HCT116 (cell line): ENCODE measurements at regions not wholly inside any gene's neighbourhood (a gene's known extent, or its start where the extent isn't known, plus 50 kb on each side); places are given as distances from the start of the nearest gene placed in this dataset.

Experiments
- ATAC-seq: fragments of 200-7000 bp; cut with Tn5 transposase; 2 replicates; pipeline ENCODE4 v1.9.1; 2020; ENCODE audit warnings: mild to moderate bottlenecking, moderate library complexity
- BruUV-seq: library from RNA; stranded (reverse); fragments of 400-500 nt; replicated peaks from 2 replicates; lab custom pipeline; 2021; lab: Mats Ljungman, UMichigan
- CTCF ChIA-PET: fragments of 300-600 bp; sonication (Branson Sonifier 250); formaldehyde crosslinking; loops from one replicate; lab custom pipeline; 2021; ENCODE audit warnings: antibody characterized with exemption; lab: Charles Lee
- POLR2A ChIA-PET: fragments of 300-600, 350-600 bp; sonication (Branson Sonifier 250); formaldehyde crosslinking; loops from one replicate; lab custom pipeline; 2021; ENCODE audit warnings: antibody characterized with exemption; lab: Charles Lee
- RAD21 ChIA-PET, 2 experiments: fragments of 300-600 bp; sonication (Branson Sonifier 250); formaldehyde crosslinking; loops; one replicate each; lab custom pipeline; 2023; ENCODE audit warnings: low total read pairs in 2 of 2; ENCODE audit not compliant: uncharacterized antibody in 2 of 2, unreplicated experiment in 2 of 2, low non-redundant PET in 1 of 2; lab: Charles Lee
- DNase-seq: peaks from one replicate; pipeline ENCODE4 v3.0.0-alpha.2; 2010; ENCODE audit warnings: low read depth, low spot score
- H2AFZ ChIP-seq: fragments of 200-600 bp; shearing (Covaris generic), sonication (generic); 2 replicates; pipeline ENCODE4 v1.6.1; 2017; ENCODE audit warnings: low read depth, mixed run types, mixed read lengths, antibody characterized with exemption, low read length; ENCODE audit not compliant: poor library complexity, severe bottlenecking
- H3K27ac ChIP-seq: 2 replicates; pipeline ENCODE4 v1.5.1; 2012; ENCODE audit warnings: low read depth, low read length
- H3K27me3 ChIP-seq: fragments of 200-600 bp; sonication (generic); 2 replicates; pipeline ENCODE4 v1.6.1; 2016; ENCODE audit warnings: mixed run types, low read length, mixed read lengths; ENCODE audit not compliant: insufficient read depth
- H3K36me3 ChIP-seq, 2 experiments: fragments of 200-500 bp in 1 of 2; fragments of 200-600 bp in 1 of 2; sonication (Bioruptor generic) in 1 of 2; sonication (generic) in 1 of 2; 2 replicates each; pipeline versions ENCODE4 v1.5.1 to v1.6.1; 2014 to 2016; ENCODE audit warnings: low read length in 2 of 2, inconsistent platforms in 1 of 2, mixed read lengths in 1 of 2, mixed run types in 1 of 2; ENCODE audit not compliant: insufficient read depth in 2 of 2, control insufficient read depth in 1 of 2
- H3K4me1 ChIP-seq, 2 experiments: fragments of 200-600 bp in 1 of 2; sonication (generic) in 1 of 2; 2 replicates each; pipeline versions ENCODE4 v1.5.1 to v1.6.1; 2012 to 2017; ENCODE audit warnings: low read length in 2 of 2, inconsistent platforms in 1 of 2, mild to moderate bottlenecking in 1 of 2, mixed read lengths in 1 of 2, mixed run types in 1 of 2, moderate library complexity in 1 of 2; ENCODE audit not compliant: insufficient read depth in 2 of 2, control insufficient read depth in 1 of 2
- H3K4me2 ChIP-seq: fragments of 200-600 bp; sonication (generic); 2 replicates; pipeline ENCODE4 v1.6.1; 2017; ENCODE audit warnings: mixed run types, low read length, mixed read lengths
- H3K4me3 ChIP-seq, 2 experiments: fragments of 200-600 bp in 1 of 2; sonication (generic) in 1 of 2; replicated peaks in 1 of 2; 2 replicates each; pipeline ENCODE4 v1.5.1; 2011 to 2016; ENCODE audit warnings: low read length in 2 of 2, control low read depth in 1 of 2, low read depth in 1 of 2, mild to moderate bottlenecking in 1 of 2, mixed read lengths in 1 of 2, mixed run types in 1 of 2
- H3K79me2 ChIP-seq: fragments of 200-600 bp; sonication (generic); 2 replicates; pipeline ENCODE4 v1.6.1; 2017; ENCODE audit warnings: mild to moderate bottlenecking, mixed run types, low read length, moderate library complexity, mixed read lengths; ENCODE audit not compliant: insufficient read depth
- H3K9ac ChIP-seq: fragments of 200-600 bp; sonication (generic); 2 replicates; pipeline ENCODE4 v1.6.1; 2016; ENCODE audit warnings: low read length, mixed read lengths
- H3K9me2 ChIP-seq: fragments of 200-600 bp; sonication (generic), shearing (Covaris generic); 2 replicates; pipeline ENCODE4 v1.6.1; 2017; ENCODE audit warnings: mixed run types, mild to moderate bottlenecking, moderate library complexity; ENCODE audit not compliant: insufficient read depth
- H3K9me3 ChIP-seq, 2 experiments: fragments of 200-500 bp in 1 of 2; fragments of 200-600 bp in 1 of 2; sonication (Bioruptor generic) in 1 of 2; sonication (generic) in 1 of 2; 2 replicates each; pipeline ENCODE4 v1.6.1; 2014 to 2017; ENCODE audit warnings: low read length in 2 of 2, mixed read lengths in 2 of 2, inconsistent platforms in 1 of 2, low read depth in 1 of 2, mild to moderate bottlenecking in 1 of 2, mixed run types in 1 of 2, moderate library complexity in 1 of 2; ENCODE audit not compliant: control insufficient read depth in 1 of 2, insufficient read depth in 1 of 2
- H4K20me1 ChIP-seq: fragments of 200-600 bp; sonication (generic), shearing (Covaris generic); 2 replicates; pipeline ENCODE4 v1.6.1; 2017; ENCODE audit warnings: mixed run types, mild to moderate bottlenecking, moderate library complexity; ENCODE audit not compliant: insufficient read depth
- ATF3 ChIP-seq: IDR thresholded peaks from 2 replicates; pipeline ENCODE4 v1.6.1; 2012
- CBX3 ChIP-seq: IDR thresholded peaks from 2 replicates; pipeline ENCODE4 v1.6.1; 2012; ENCODE audit warnings: low read depth
- CEBPB ChIP-seq: IDR thresholded peaks from 2 replicates; pipeline ENCODE4 v1.6.1; 2012; ENCODE audit warnings: low read depth
- EGR1 ChIP-seq: IDR thresholded peaks from 2 replicates; pipeline ENCODE4 v1.6.1; 2012; ENCODE audit warnings: low read depth
- ELF1 ChIP-seq: IDR thresholded peaks from 2 replicates; pipeline ENCODE4 v1.6.1; 2012; ENCODE audit warnings: low read depth, borderline replicate concordance
- EZH2phosphoT487 ChIP-seq: fragments of 200-600 bp; IDR thresholded peaks from 2 replicates; pipeline ENCODE4 v1.6.1; 2018; ENCODE audit warnings: antibody characterized with exemption, borderline replicate concordance
- MAX ChIP-seq: IDR thresholded peaks from 2 replicates; pipeline ENCODE4 v1.6.1; 2012
- POLR2A ChIP-seq: IDR thresholded peaks from 2 replicates; pipeline ENCODE4 v1.7.0; 2011; ENCODE audit warnings: borderline replicate concordance; ENCODE audit not compliant: insufficient read depth, insufficient read length; ENCODE audit errors: extremely low read depth
- POLR2AphosphoS5 ChIP-seq: IDR thresholded peaks from 2 replicates; pipeline ENCODE4 v1.6.1; 2011; ENCODE audit warnings: mild to moderate bottlenecking, low read depth, low read length, moderate library complexity
- SIN3A ChIP-seq: IDR thresholded peaks from 2 replicates; pipeline ENCODE4 v1.6.1; 2012; ENCODE audit warnings: low read depth
- SP1 ChIP-seq: IDR thresholded peaks from 2 replicates; pipeline ENCODE4 v1.6.1; 2012; ENCODE audit warnings: low read depth
- TCF7L2 ChIP-seq: IDR thresholded peaks from 2 replicates; pipeline ENCODE4 v1.7.0; 2011; ENCODE audit warnings: borderline replicate concordance, inconsistent platforms; ENCODE audit not compliant: insufficient read depth, insufficient read length; ENCODE audit errors: extremely low read depth
- YY1 ChIP-seq: IDR thresholded peaks from 2 replicates; pipeline ENCODE4 v1.6.1; 2011; ENCODE audit warnings: low read length, low read depth, moderate library complexity, mild to moderate bottlenecking; ENCODE audit not compliant: insufficient replicate concordance; ENCODE audit errors: extremely low read depth
- ZBTB33 ChIP-seq: IDR thresholded peaks from 2 replicates; pipeline ENCODE4 v1.6.1; 2011; ENCODE audit warnings: mild to moderate bottlenecking, low read length, moderate library complexity; ENCODE audit not compliant: insufficient replicate concordance; ENCODE audit errors: extremely low read depth
- intact Hi-C: fragments of 100-400 bp; cut with micrococcal nuclease; formaldehyde crosslinking; loops from 2 replicates; pipeline ENCODE4 v1.10.0; 2022

DNA sequence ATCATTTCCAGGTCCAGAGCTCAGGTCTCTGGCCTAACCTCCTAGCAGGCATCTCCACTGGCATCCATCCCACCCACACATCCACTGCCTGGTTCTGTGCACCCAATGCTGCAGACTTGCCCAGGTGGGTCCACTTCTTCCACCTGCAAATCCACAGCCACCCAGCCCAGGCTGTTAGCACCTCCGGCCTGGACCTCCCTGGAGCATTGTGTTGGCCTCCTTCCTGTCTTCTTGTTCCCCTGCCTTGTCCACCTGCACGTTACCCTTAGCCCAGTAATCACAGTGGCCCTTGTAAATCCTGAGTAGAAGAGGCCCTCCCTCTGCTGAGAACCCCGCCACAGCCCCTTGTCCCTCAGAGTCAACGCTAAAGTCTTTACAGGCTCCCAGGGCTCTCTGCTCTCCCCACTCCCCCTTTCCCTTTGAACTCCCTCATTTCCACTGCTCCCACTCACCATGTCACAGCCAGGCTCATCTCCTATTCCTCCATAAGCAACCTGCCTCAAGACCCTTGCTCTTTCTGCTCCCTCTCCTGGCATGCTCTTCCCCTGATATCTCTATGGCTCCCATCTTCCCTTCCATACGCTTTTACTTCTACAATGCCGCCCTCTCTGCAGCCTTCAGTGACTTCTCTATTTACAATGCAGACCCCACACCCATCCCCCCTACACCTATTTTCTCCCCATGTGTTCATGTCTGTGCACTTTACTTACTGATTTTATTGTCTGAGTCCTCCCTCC, 288.8 kb downstream of the FOXL1 start:
- no peak overlapping the region for H3K4me2 ChIP-seq
- H3K36me3 ChIP-seq, result no peaks in the 10 kb centered on the region
- ATAC-seq (no peak), DNase-seq (no peak)
- H3K9me2 ChIP-seq, result no peaks in the 10 kb centered on the region
- TF ChIP-seq TCF7L2 (no peak), ATF3 (no peak), MAX (no peak), ZBTB33 (no peak)
- no peaks in the 10 kb centered on the region for H3K9me3 ChIP-seq
- H3K4me3 ChIP-seq, result no peak overlapping the region
- no peak overlapping the region for H3K27ac ChIP-seq
- ChIA-PET CTCF (no interaction called here), POLR2A (no interaction called here), RAD21 (no interaction called here)
- no peak overlapping the region for H3K9ac ChIP-seq
- H3K79me2 ChIP-seq, result no peaks in the 10 kb centered on the region
- intact Hi-C loops, result no loop called here
- no peak overlapping the region for H2AFZ ChIP-seq
- no TSS peak for BruUV-seq
- H3K27me3 ChIP-seq, result peaks cover 41% of the 10 kb centered on the region; the same call in 1 of the 2 replicates
- no peaks in the 10 kb centered on the region for H3K4me1 ChIP-seq
- no peaks in the 10 kb centered on the region for H4K20me1 ChIP-seq

DNA sequence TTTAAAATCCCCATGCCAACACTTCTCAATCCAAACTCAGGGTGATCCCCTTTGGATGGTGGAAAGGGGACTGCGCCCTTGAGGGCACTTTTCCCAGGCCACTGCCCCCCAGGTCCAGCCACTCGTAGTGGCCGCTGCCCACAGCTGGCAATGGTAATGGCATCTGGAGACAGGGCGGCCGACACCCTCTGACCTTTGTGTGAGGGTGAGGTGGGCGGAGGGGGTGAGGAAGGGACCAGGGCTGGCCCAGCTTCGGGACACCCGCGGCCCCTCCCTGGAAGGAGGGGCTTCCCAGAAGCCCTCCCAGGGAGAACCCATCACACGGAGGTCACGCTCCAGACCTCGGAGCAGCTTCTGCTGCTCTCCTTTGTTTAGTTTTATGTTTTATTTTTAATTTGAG, 289.7 kb downstream of the FOXL1 start:
- no TSS peak for BruUV-seq

More for the DNA sequence above, 289.7 kb downstream of the FOXL1 start:
- no peak overlapping the region for H3K27ac ChIP-seq
- RAD21 ChIA-PET, result no interaction called here
- TF ChIP-seq EGR1 (no peak), EZH2phosphoT487 (no peak), ZBTB33 (no peak), ELF1 (no peak), CEBPB (no peak), CBX3 (no peak), ATF3 (no peak), POLR2AphosphoS5 (no peak), POLR2A (no peak), SIN3A (no peak), YY1 (no peak), SP1 (no peak)
- H3K79me2 ChIP-seq, result no peaks in the 10 kb centered on the region
- ATAC-seq (no peak), DNase-seq (no peak)
- H3K9me3 ChIP-seq, result no peaks in the 10 kb centered on the region
- H3K4me2 ChIP-seq, result no peak overlapping the region
- no peak overlapping the region for H3K9ac ChIP-seq
- H3K4me3 ChIP-seq, result no peak overlapping the region
- H3K36me3 ChIP-seq, result no peaks in the 10 kb centered on the region
- peaks cover 41% of the 10 kb centered on the region; the same call in 1 of the 2 replicates for H3K27me3 ChIP-seq
- intact Hi-C loops, result no loop called here
- no peaks in the 10 kb centered on the region for H3K4me1 ChIP-seq
- no peak overlapping the region for H2AFZ ChIP-seq
- CTCF ChIA-PET, result no interaction called here
- POLR2A ChIA-PET, result no interaction called here
- no peaks in the 10 kb centered on the region for H3K9me2 ChIP-seq
- no peaks in the 10 kb centered on the region for H4K20me1 ChIP-seq
